Vagina (tissue), 2 donors: ENCODE measurements at regions not wholly inside any gene's neighbourhood (a gene's known extent, or its start where the extent isn't known, plus 50 kb on each side); places are given as distances from the start of the nearest gene placed in this dataset.

Experiments
- POLR2A ChIP-seq, 2 donors: fragments of 450-650 bp; IDR thresholded peaks; one replicate each; pipeline ENCODE4 v1.6.1; 2017; ENCODE audit warnings: antibody characterized with exemption in 2 of 2, mild to moderate bottlenecking in 2 of 2, moderate library complexity in 2 of 2
- POLR2AphosphoS5 ChIP-seq, 2 donors: sonication (generic); formaldehyde crosslinking; IDR thresholded peaks; one replicate each; pipeline ENCODE4 v1.9.0; 2017; ENCODE audit warnings: antibody characterized with exemption in 2 of 2, mild to moderate bottlenecking in 2 of 2, low read depth in 1 of 2; ENCODE audit not compliant: insufficient read depth in 1 of 2
- TF ChIP-seq, protein P1 (sequence below), 3 experiments: fragments of 450-650 bp in 2 of 3; fragments of 200-600 bp in 1 of 3; sonication (generic) in 1 of 3; IDR thresholded peaks; one replicate each; pipeline ENCODE4 v1.5.1; 2017 to 2019; ENCODE audit warnings: antibody characterized with exemption in 3 of 3, mild to moderate bottlenecking in 2 of 3, moderate library complexity in 2 of 3

GRCh38 chr4:96739101-96739500 is 899.2 kb downstream of the PDHA2 start:
- TF ChIP-seq, protein P1, sequence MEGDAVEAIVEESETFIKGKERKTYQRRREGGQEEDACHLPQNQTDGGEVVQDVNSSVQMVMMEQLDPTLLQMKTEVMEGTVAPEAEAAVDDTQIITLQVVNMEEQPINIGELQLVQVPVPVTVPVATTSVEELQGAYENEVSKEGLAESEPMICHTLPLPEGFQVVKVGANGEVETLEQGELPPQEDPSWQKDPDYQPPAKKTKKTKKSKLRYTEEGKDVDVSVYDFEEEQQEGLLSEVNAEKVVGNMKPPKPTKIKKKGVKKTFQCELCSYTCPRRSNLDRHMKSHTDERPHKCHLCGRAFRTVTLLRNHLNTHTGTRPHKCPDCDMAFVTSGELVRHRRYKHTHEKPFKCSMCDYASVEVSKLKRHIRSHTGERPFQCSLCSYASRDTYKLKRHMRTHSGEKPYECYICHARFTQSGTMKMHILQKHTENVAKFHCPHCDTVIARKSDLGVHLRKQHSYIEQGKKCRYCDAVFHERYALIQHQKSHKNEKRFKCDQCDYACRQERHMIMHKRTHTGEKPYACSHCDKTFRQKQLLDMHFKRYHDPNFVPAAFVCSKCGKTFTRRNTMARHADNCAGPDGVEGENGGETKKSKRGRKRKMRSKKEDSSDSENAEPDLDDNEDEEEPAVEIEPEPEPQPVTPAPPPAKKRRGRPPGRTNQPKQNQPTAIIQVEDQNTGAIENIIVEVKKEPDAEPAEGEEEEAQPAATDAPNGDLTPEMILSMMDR (IDR thresholded peaks at IDR 0.05), result no peak
- TF ChIP-seq POLR2AphosphoS5 (IDR thresholded peaks at IDR 0.05; ENCODE audit: insufficient read depth in 1 of 2, low read depth in 1 of 2), result no peak
- no peak for TF ChIP-seq POLR2A (IDR thresholded peaks at IDR 0.05)
